ENCODE measurements at regions not wholly inside any gene's neighbourhood (a gene's known extent, or its start where the extent isn't known, plus 50 kb on each side); places are given as distances from the start of the nearest gene placed in this dataset.

DNA sequence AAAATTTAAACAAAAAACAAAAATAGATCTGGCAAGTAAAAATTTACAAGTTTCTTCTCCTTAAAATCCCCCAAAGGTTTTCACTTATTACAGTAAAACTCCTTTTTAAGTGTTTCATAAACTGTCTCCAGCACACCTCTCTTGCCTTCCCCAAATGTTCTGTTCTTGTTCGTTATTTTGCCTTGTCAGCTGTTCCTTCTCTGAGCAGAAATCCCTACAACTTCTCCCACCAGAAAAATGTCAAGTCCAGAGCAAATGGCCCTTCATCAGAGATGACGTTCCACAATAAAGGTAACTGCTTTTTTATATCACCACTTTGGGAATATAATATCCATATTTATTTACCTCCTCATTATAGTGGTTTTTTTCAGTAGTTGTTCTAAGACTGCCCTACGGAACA lies 432.1 kb downstream of the ADAM29 start:
- 62 to 72% methylated on average over 3 of the region's 3 CpGs for WGBS, 2 donors
- H3K27ac ChIP-seq = no peak overlapping the region
- no peak for DNase-seq (ENCODE audit: low spot score in 2 of 2)

DNA sequence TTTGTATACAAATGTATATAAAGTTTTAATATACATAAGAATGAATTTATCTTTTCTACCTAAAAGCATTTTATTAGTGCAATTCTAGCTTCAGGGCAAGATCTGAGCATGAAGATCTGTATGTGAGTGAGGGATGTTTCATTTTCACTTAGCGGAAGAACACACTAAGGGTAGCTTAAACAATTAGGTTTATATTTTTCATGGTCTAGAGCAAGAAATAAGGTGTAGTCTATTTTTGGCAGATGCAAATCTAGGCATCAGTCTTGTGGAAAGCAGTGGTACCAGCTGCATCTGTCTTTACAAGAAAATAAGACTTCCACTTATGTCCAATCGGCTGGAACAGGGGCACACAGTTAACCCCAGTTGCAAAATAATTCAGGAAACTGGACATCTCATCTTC lies 433.3 kb downstream of the ADAM29 start:
- no peaks in the 10 kb centered on the region for H3K27me3 ChIP-seq
- WGBS, 2 donors = 69 to 84% methylated on average over 2 of the region's 2 CpGs

More for the DNA sequence above, 432.1 kb downstream of the ADAM29 start:
- no peaks in the 10 kb centered on the region for H3K4me1 ChIP-seq
- no peak overlapping the region for H3K4me3 ChIP-seq
- H3K36me3 ChIP-seq = no peaks in the 10 kb centered on the region
- no peaks in the 10 kb centered on the region for H3K27me3 ChIP-seq
- no peaks in the 10 kb centered on the region for H3K9me3 ChIP-seq
- TF ChIP-seq EP300 (IDR thresholded peaks at IDR 0.05) (no peak), POLR2A (IDR thresholded peaks at IDR 0.05) (no peak)
- TF ChIP-seq, protein P1, sequence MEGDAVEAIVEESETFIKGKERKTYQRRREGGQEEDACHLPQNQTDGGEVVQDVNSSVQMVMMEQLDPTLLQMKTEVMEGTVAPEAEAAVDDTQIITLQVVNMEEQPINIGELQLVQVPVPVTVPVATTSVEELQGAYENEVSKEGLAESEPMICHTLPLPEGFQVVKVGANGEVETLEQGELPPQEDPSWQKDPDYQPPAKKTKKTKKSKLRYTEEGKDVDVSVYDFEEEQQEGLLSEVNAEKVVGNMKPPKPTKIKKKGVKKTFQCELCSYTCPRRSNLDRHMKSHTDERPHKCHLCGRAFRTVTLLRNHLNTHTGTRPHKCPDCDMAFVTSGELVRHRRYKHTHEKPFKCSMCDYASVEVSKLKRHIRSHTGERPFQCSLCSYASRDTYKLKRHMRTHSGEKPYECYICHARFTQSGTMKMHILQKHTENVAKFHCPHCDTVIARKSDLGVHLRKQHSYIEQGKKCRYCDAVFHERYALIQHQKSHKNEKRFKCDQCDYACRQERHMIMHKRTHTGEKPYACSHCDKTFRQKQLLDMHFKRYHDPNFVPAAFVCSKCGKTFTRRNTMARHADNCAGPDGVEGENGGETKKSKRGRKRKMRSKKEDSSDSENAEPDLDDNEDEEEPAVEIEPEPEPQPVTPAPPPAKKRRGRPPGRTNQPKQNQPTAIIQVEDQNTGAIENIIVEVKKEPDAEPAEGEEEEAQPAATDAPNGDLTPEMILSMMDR (IDR thresholded peaks at IDR 0.05) = no peak

DNA sequence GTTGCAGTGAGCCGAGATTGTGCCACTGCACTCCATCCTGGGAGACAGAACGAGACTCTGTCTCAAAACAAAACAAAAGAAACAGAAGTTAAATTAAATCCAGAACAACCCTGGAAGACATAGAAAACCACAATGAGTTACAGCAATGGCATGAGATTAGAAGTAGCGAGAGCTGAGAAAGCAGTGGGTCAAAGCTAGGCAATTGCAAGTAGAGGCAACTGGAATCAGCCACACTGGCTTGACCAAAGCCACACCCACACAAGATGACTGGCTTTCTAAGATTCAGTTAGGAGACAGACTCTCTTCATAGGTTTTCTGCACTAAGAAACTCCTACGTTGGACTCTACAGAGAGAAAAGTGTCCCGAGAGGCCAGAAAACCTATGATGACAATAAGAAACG lies 443.0 kb downstream of the GPM6A start:
- TF ChIP-seq POLR2A (IDR thresholded peaks at IDR 0.05) = no peak
- TF ChIP-seq, protein P1 (IDR thresholded peaks at IDR 0.05) = no peak
- no peak for TF ChIP-seq EP300 (IDR thresholded peaks at IDR 0.05)
- H3K4me1 ChIP-seq = no peaks in the 10 kb centered on the region
- no peaks in the 10 kb centered on the region for H3K9me3 ChIP-seq
- WGBS, 2 donors = 86 to 87% methylated on average over 6 of the region's 6 CpGs
- H3K4me3 ChIP-seq = no peak overlapping the region
- DNase-seq (ENCODE audit: low spot score in 2 of 2) = no peak
- no peak overlapping the region for H3K27ac ChIP-seq
- no peaks in the 10 kb centered on the region for H3K36me3 ChIP-seq
- H3K27me3 ChIP-seq = no peaks in the 10 kb centered on the region

More for the DNA sequence above, 433.3 kb downstream of the ADAM29 start:
- H3K9me3 ChIP-seq = no peaks in the 10 kb centered on the region
- H3K27ac ChIP-seq = no peak overlapping the region
- TF ChIP-seq POLR2A (IDR thresholded peaks at IDR 0.05) (no peak), EP300 (IDR thresholded peaks at IDR 0.05) (no peak)
- TF ChIP-seq, protein P1 (IDR thresholded peaks at IDR 0.05) = no peak
- no peaks in the 10 kb centered on the region for H3K4me1 ChIP-seq
- H3K36me3 ChIP-seq = no peaks in the 10 kb centered on the region
- no peak for DNase-seq (ENCODE audit: low spot score in 2 of 2)
- H3K4me3 ChIP-seq = no peak overlapping the region

DNA sequence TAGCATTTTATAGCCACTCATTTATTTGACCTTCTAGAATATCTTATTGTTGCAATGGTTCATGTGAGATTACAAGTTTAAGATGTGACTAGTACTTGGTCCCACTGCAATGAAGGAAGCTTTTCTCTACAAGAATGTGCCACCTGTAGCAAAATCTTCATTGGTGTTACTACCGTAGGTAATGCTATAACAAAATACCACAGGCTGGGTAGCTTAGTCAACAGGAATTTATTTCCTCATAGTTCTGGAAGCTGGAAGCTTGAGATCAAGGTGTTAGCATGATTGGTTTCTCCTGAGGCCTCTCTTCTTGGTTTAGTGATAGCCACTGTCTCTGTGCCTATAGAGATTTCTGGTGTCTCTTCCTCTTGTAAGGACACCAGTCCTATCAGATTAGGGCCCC lies 441.0 kb downstream of the GPM6A start:
- Histone ChIP-seq H3K36me3 (no peaks in the 10 kb centered on the region), H3K27ac (no peak overlapping the region), H3K27me3 (no peaks in the 10 kb centered on the region), H3K9me3 (no peaks in the 10 kb centered on the region), H3K4me1 (no peaks in the 10 kb centered on the region), H3K4me3 (no peak overlapping the region)
- no peak for TF ChIP-seq EP300 (IDR thresholded peaks at IDR 0.05)
- TF ChIP-seq, protein P1 (IDR thresholded peaks at IDR 0.05) = no peak
- TF ChIP-seq POLR2A (IDR thresholded peaks at IDR 0.05) = no peak
- WGBS, 2 donors = 94 to 100% methylated on average over 1 of the region's 1 CpG
- no peak for DNase-seq (ENCODE audit: low spot score in 2 of 2)

DNA sequence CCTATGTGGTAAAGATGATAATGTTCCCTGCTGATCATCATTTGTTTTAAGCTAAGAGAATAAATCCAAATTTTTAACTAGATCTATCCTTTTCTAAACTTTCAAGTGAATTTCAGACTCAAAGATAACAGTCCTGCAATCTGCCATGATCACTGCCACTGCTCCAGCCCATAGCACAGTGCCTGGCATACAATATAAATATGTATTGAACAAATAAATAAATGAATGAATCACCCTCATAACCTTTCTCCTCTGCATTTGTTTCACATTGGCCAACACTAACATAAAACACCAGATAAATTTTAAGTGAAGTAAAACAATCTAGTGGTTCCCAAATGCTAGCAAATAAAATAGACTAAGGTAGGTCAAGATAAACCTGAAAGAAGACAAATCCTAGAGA lies 439.0 kb downstream of the GPM6A start:
- Histone ChIP-seq H3K4me3 (no peak overlapping the region), H3K9me3 (no peaks in the 10 kb centered on the region), H3K27ac (no peak overlapping the region), H3K27me3 (no peaks in the 10 kb centered on the region), H3K36me3 (no peaks in the 10 kb centered on the region), H3K4me1 (no peaks in the 10 kb centered on the region)
- no peak for TF ChIP-seq EP300 (IDR thresholded peaks at IDR 0.05)
- no peak for TF ChIP-seq POLR2A (IDR thresholded peaks at IDR 0.05)
- TF ChIP-seq, protein P1 (IDR thresholded peaks at IDR 0.05) = no peak
- DNase-seq (ENCODE audit: low spot score in 2 of 2) = no peak

Data from tibial nerve (tissue), 4 donors.